Activated B cell treated with CpG ODN at 0.5 μM for 24 hours (primary cell): ENCODE measurements at regions not wholly inside any gene's neighbourhood (a gene's known extent, or its start where the extent isn't known, plus 50 kb on each side); places are given as distances from the start of the nearest gene placed in this dataset.
"Not testable (repeated sequence)": the region's sequence is repeated elsewhere in the genome, so short reads cannot be mapped to it uniquely, and the experiment has no call there.

ENCODE experiments used
- ATAC-seq: fragments of 200-7000 bp; cut with Tn5 transposase; one replicate; pipeline ENCODE4 v1.10.0; 2021; ENCODE audit warnings: low read depth, mild to moderate bottlenecking, moderate library complexity
- CTCF ChIA-PET: fragments of 350-600 bp; sonication (Branson Sonifier 250); formaldehyde crosslinking; loops from one replicate; lab custom pipeline; 2021; ENCODE audit warnings: antibody characterized with exemption; lab: Charles Lee
- POLR2A ChIA-PET: fragments of 350-600 bp; sonication (Branson Sonifier 250); formaldehyde crosslinking; loops from one replicate; lab custom pipeline; 2021; ENCODE audit warnings: antibody characterized with exemption; lab: Charles Lee
- DNase-seq: peaks from one replicate; pipeline ENCODE4 v3.0.0; 2022
- H3K27ac Mint-ChIP-seq: one replicate; pipeline ENCODE4 v1.8.0; 2020; ENCODE audit warnings: mixed read lengths
- H3K27me3 Mint-ChIP-seq: one replicate; pipeline ENCODE4 v1.8.0; 2021; ENCODE audit warnings: mixed read lengths
- H3K36me3 Mint-ChIP-seq: one replicate; pipeline ENCODE4 v1.8.0; 2021; ENCODE audit warnings: low read depth, mixed read lengths
- H3K4me1 Mint-ChIP-seq: one replicate; pipeline ENCODE4 v1.8.0; 2021; ENCODE audit warnings: mixed read lengths
- H3K4me3 Mint-ChIP-seq: one replicate; pipeline ENCODE4 v1.8.0; 2020; ENCODE audit warnings: mild to moderate bottlenecking, mixed read lengths
- H3K9me3 Mint-ChIP-seq: one replicate; pipeline ENCODE4 v1.8.0; 2020; ENCODE audit warnings: mixed read lengths
- intact Hi-C: fragments of 100-400 bp; cut with micrococcal nuclease; formaldehyde crosslinking; loops from one replicate; pipeline ENCODE4 v1.15.1; 2024
- TF ChIP-seq, protein P1 (sequence below): fragments of 200-600 bp; IDR thresholded peaks from one replicate; pipeline ENCODE4 v1.8.0; 2022; ENCODE audit warnings: antibody characterized with exemption, mild to moderate bottlenecking

DNA sequence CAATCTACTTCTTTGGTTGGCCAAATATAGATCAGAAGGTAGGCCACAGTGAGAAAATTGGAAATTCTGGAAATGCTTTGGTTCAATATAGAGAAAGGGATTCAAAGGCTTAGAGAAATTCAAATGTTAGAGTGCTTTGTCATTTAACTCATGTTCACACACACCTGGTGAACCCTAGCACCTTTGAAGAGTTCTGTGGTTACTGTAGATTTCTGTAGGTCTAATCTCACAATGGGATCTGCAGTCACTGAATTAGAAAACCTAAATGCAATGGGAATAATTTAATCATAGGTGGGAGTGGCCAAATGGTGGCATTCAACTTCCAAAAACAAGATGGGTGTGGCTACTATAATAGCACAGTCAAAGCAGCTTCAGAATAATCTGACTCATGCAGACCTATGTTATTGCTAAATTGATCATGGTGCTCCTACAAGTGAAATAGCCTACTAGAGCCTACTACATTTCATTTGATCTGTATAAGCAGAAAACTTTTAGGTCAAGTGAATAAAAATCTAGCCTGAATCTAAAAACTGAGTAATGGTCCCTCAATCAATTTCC is 1152.9 kb downstream of the PCDH9 start:
- Mint-ChIP-seq H3K27me3 (no peaks in the 10 kb centered on the region), H3K36me3 (no peaks in the 10 kb centered on the region), H3K27ac (no peak overlapping the region), H3K9me3 (no peaks in the 10 kb centered on the region), H3K4me1 (no peaks in the 10 kb centered on the region), H3K4me3 (no peak overlapping the region)
- intact Hi-C loops = no loop called here
- TF ChIP-seq, protein P1, sequence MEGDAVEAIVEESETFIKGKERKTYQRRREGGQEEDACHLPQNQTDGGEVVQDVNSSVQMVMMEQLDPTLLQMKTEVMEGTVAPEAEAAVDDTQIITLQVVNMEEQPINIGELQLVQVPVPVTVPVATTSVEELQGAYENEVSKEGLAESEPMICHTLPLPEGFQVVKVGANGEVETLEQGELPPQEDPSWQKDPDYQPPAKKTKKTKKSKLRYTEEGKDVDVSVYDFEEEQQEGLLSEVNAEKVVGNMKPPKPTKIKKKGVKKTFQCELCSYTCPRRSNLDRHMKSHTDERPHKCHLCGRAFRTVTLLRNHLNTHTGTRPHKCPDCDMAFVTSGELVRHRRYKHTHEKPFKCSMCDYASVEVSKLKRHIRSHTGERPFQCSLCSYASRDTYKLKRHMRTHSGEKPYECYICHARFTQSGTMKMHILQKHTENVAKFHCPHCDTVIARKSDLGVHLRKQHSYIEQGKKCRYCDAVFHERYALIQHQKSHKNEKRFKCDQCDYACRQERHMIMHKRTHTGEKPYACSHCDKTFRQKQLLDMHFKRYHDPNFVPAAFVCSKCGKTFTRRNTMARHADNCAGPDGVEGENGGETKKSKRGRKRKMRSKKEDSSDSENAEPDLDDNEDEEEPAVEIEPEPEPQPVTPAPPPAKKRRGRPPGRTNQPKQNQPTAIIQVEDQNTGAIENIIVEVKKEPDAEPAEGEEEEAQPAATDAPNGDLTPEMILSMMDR = no peak
- ChIA-PET POLR2A (no interaction called here), CTCF (no interaction called here)
- no peak for DNase-seq
- ATAC-seq = no peak

DNA sequence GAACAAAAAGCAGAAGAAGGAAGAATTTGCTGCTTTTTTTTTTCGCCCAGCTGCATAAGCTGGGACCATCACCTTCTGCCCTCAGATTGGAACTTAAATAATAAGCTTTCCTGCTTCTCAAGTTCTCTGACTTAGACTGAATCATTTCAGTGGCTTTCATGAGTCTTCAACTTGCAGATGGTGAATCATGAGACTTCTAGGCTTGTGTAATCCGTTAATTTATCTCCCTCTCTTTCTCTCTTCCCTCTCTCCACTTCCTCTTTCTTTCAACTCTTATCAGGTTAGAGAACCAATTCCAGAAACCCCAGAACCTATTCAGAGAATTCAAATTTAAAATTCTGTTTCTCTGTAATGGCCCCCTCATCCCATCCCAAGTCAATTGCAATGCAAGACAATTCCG is 1153.7 kb downstream of the PCDH9 start:
- H3K27ac Mint-ChIP-seq = no peak overlapping the region
- H3K4me3 Mint-ChIP-seq = no peak overlapping the region
- ATAC-seq = no peak
- H3K4me1 Mint-ChIP-seq = no peaks in the 10 kb centered on the region
- H3K27me3 Mint-ChIP-seq = no peaks in the 10 kb centered on the region
- ChIA-PET CTCF (no interaction called here), POLR2A (no interaction called here)
- H3K9me3 Mint-ChIP-seq = no peaks in the 10 kb centered on the region
- intact Hi-C loops = no loop called here
- TF ChIP-seq, protein P1 = no peak
- H3K36me3 Mint-ChIP-seq = no peaks in the 10 kb centered on the region
- DNase-seq = no peak

DNA sequence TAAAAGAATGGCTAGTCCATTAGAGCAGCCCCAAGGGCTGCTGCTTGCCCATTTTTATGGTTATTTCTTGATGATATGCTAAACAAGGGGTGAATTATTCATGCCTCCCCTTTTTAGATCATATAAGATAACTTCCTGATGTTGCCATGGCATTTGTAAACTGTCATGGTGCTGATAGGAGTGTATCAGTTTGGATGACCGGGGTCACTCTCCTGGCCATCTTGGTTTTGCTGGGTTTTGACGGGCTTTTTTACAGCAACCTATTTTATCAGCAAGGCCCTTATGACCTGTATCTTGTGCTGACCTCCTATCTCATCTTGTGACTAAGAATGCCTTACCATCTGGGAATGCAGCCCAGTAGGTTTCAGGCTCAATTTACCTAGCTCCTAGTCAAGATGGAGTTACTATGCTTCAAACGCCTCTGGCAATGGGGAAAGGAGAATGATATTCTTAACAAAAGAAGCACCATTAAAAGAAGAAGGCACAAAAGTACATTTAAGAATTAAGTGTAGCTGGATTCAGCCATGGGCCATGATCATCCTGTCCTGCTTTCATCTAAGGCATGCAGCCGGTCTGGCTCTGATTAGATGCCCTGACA is 1156.0 kb downstream of the PCDH9 start:
- no peaks in the 10 kb centered on the region for H3K9me3 Mint-ChIP-seq
- no peaks in the 10 kb centered on the region for H3K4me1 Mint-ChIP-seq
- TF ChIP-seq, protein P1 = no peak
- ATAC-seq = no peak
- intact Hi-C loops = no loop called here
- H3K27ac Mint-ChIP-seq = no peak overlapping the region
- H3K27me3 Mint-ChIP-seq = no peaks in the 10 kb centered on the region
- DNase-seq = no peak
- POLR2A ChIA-PET = no interaction called here
- H3K4me3 Mint-ChIP-seq = no peak overlapping the region
- CTCF ChIA-PET = no interaction called here
- H3K36me3 Mint-ChIP-seq = no peaks in the 10 kb centered on the region

DNA sequence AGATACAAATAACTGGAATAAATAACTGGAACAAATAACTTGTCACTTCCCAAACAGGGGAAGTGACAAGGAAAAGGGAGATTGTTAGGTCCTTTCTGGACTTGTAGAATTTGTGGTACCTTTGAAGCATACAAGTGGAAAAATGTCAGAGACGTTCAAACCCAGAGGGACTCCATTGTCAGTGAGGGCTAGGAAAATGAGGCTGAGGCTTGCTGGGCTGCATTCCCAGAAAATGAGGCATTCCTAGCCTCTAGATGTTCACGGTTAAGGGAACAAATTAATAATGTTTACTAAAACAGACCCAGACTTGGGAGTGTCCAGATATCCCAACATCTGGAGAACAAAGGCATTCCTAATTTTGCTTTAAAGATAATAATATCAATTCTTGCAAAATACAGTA is 1158.0 kb downstream of the PCDH9 start:
- H3K4me1 Mint-ChIP-seq, CTCF ChIA-PET, H3K4me3 Mint-ChIP-seq, H3K27me3 Mint-ChIP-seq, H3K27ac Mint-ChIP-seq, H3K9me3 Mint-ChIP-seq, POLR2A ChIA-PET, H3K36me3 Mint-ChIP-seq, intact Hi-C loops, ATAC-seq, DNase-seq: not testable (repeated sequence)

DNA sequence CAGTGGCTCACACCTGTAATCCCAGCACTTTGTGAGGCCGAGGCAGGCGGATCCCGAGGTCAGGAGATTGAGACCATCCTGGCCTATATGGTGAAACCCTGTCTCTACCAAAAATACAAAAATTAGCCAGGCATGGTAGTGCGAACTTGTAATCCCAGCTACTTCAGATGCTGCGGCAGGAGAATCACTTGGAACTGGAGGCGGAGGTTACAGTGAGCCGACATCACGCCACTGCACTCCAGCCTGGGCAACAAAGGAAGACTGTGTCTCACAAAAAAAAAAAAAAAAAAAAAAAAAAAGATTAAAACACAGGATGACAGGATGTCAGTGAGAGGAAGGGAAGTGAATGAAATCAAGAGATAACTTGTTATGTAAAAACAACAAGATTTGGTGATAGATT is 1158.5 kb downstream of the PCDH9 start:
- Mint-ChIP-seq H3K27me3 (no peaks in the 10 kb centered on the region), H3K27ac (no peak overlapping the region), H3K36me3 (no peaks in the 10 kb centered on the region), H3K4me3 (no peak overlapping the region), H3K4me1 (no peaks in the 10 kb centered on the region), H3K9me3 (no peaks in the 10 kb centered on the region)
- TF ChIP-seq, protein P1 = no peak
- ATAC-seq (no peak), DNase-seq (no peak)
- intact Hi-C loops = no loop called here
- ChIA-PET CTCF (no interaction called here), POLR2A (no interaction called here)

DNA sequence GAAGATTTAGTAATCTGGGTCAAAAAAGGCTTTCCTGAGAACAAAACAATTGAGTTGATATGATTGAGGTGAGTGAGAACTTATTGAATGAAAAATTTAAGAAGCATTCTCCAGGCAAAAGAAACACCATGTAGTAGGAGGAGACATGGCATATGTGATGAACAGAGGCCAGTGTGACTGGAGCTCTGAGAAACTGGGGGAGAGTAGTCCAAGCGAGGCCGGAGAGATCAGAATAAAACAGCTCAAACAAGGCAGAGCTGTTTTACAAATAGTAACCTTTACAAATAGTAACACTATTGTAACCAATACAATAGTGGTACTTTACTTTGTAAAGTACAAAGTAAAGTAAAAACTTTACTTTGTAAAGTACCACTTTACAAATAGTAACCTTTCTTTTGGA is 1159.1 kb downstream of the PCDH9 start:
- no peaks in the 10 kb centered on the region for H3K36me3 Mint-ChIP-seq
- CTCF ChIA-PET = no interaction called here
- POLR2A ChIA-PET = no interaction called here
- no peaks in the 10 kb centered on the region for H3K9me3 Mint-ChIP-seq
- no peaks in the 10 kb centered on the region for H3K27me3 Mint-ChIP-seq
- H3K27ac Mint-ChIP-seq = no peak overlapping the region
- TF ChIP-seq, protein P1 = no peak
- DNase-seq = no peak
- ATAC-seq = no peak
- H3K4me1 Mint-ChIP-seq = no peaks in the 10 kb centered on the region
- no peak overlapping the region for H3K4me3 Mint-ChIP-seq
- intact Hi-C loops = no loop called here
